Tibial artery (tissue), 4 donors: ENCODE measurements at regions not wholly inside any gene's neighbourhood (a gene's known extent, or its start where the extent isn't known, plus 50 kb on each side); places are given as distances from the start of the nearest gene placed in this dataset.

Source experiments
- DNase-seq, 2 donors: peaks; one replicate each; pipeline ENCODE4 v3.0.0-alpha.2; 2019
- H3K27ac ChIP-seq, 2 donors: fragments of 200-600 bp; sonication (generic) in 1 of 2; 1 replicate in 1 of 2; 2 replicates in 1 of 2; pipeline ENCODE4 v1.5.1; 2018 to 2019; ENCODE audit warnings: mild to moderate bottlenecking in 1 of 2
- H3K27me3 ChIP-seq, 2 donors: fragments of 200-600 bp; sonication (generic) in 1 of 2; one replicate each; pipeline versions ENCODE4 v1.5.1 to v1.6.0; 2016 to 2019
- H3K36me3 ChIP-seq, 3 donors: fragments of 200-600 bp; sonication (generic) in 2 of 3; one replicate each; pipeline ENCODE4 v1.5.1; 2016 to 2019; ENCODE audit warnings: mild to moderate bottlenecking in 2 of 3
- H3K4me1 ChIP-seq, 4 donors: fragments of 200-600 bp; sonication (generic) in 2 of 4; 1 replicate in 3 of 4; 2 replicates in 1 of 4; pipeline ENCODE4 v1.5.1; 2016 to 2019
- H3K4me3 ChIP-seq, 2 donors: fragments of 200-600 bp; sonication (generic) in 1 of 2; 1 replicate in 1 of 2; 2 replicates in 1 of 2; pipeline ENCODE4 v1.5.1; 2018 to 2019; ENCODE audit warnings: mild to moderate bottlenecking in 2 of 2
- H3K9me3 ChIP-seq, 3 donors: fragments of 200-600 bp; sonication (generic) in 1 of 3; one replicate each; pipeline ENCODE4 v1.5.1; 2016 to 2019
- CTCF ChIP-seq, 2 experiments: fragments of 200-600 bp in 1 of 2; fragments of 450-650 bp in 1 of 2; IDR thresholded peaks; one replicate each; pipeline ENCODE4 v1.5.1; 2017 to 2019; ENCODE audit warnings: antibody characterized with exemption in 2 of 2, mild to moderate bottlenecking in 1 of 2, moderate library complexity in 1 of 2
- intact Hi-C: fragments of 100-400 bp; cut with DNase I; formaldehyde crosslinking; loops from one replicate; pipeline ENCODE4 v1.15.0; 2023; ENCODE audit warnings: low total_unique reads

DNA sequence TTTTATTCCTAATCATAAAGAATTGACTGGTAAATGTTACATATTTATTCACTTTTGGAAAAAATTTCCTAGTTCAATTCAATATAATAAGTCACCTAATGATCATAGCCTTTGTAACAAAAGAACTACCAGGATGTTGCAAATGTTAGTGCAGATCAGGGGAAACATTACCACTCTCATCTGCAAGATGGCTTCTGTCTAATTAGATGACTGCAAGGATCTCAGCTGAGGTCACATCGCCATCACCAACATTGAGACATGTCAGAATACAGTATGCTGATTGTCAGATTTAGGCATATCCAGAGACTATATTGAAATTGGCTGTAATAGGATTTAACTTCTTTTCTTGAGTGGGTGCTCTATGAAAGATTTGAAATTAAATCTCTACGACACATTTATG is 431.4 kb upstream of the AGTR1 start:
- Histone ChIP-seq H3K4me1 (no peaks in the 10 kb centered on the region), H3K4me3 (no peak overlapping the region), H3K27me3 (no peaks in the 10 kb centered on the region), H3K9me3 (no peaks in the 10 kb centered on the region), H3K36me3 (no peaks in the 10 kb centered on the region), H3K27ac (no peak overlapping the region)
- no peak for DNase-seq
- intact Hi-C loops, result no loop called here
- no peak for TF ChIP-seq CTCF (IDR thresholded peaks at IDR 0.05)

DNA sequence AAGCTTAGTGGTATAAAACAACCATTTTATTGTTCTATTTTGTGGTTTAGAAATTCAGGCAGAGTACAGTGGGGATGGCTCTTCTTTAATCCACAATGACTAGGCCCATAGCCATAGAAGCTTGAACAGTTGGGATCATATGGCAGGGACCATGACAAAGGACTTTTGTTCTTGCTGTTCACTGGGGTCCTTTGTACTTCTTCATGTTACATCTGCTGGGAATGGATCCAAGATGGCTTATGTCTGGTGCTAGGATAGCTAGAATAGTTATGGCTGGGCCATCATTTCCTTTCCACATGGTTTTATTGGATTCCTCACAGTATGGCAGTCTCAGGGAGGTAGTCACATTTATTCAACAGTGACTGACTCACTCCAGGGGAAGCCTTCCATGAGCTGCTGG is 427.9 kb upstream of the AGTR1 start:
- Histone ChIP-seq H3K27me3 (no peaks in the 10 kb centered on the region), H3K36me3 (no peaks in the 10 kb centered on the region), H3K9me3 (no peaks in the 10 kb centered on the region), H3K4me3 (no peak overlapping the region), H3K27ac (no peak overlapping the region), H3K4me1 (no peaks in the 10 kb centered on the region)
- DNase-seq, result no peak
- no peak for TF ChIP-seq CTCF (IDR thresholded peaks at IDR 0.05)
- intact Hi-C loops, result no loop called here

DNA sequence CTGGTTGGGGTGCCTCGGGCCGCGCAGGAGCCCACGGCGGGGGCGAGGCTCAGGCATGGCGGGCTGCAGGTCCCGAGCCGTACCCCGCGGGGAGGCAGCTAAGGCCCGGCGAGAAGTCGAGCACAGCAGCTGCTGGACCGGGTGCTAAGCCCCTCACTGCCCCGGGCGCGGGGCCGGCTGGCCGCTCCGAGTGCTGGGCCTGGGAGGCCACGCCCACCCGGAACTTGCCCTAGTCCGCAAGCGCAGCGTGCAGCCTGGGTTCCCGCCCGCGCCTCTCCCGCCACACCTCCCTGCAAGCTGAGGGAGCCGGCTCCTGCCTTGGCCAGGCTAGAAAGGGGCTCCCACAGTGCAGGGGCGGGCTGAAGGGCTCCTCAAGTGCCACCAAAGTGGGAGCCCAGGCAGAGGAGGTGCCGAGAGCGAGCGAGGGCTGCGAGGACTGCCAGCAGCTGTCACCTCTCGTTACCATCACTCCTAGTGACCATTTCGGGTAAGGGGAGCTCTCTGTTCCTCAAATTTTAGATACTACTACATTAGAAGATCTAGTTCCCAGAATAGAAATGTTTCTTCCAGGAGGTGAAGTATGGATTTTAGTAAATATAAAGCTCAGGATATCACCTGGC is 417.0 kb upstream of the AGTR1 start:
- Histone ChIP-seq H3K36me3 (no peaks in the 10 kb centered on the region), H3K9me3 (peaks cover 0 to 7% (median 0%) of the 10 kb centered on the region in 3 donors), H3K27me3 (no peaks in the 10 kb centered on the region), H3K27ac (no peak overlapping the region), H3K4me3 (no peak overlapping the region), H3K4me1 (no peaks in the 10 kb centered on the region)
- no peak for TF ChIP-seq CTCF (IDR thresholded peaks at IDR 0.05)
- intact Hi-C loops, result no loop called here
- DNase-seq, result no peak

- Histone ChIP-seq H3K4me1 (no peaks in the 10 kb centered on the region), H3K36me3 (no peaks in the 10 kb centered on the region), H3K9me3 (no peaks in the 10 kb centered on the region), H3K27me3 (no peaks in the 10 kb centered on the region), H3K27ac (no peak overlapping the region), H3K4me3 (no peak overlapping the region)
- intact Hi-C loops, result no loop called here
- TF ChIP-seq CTCF (IDR thresholded peaks at IDR 0.05), result no peak
- no peak for DNase-seq
Measured at GRCh38 chr3:148289159-148289558, 408.5 kb upstream of the AGTR1 start.

DNA sequence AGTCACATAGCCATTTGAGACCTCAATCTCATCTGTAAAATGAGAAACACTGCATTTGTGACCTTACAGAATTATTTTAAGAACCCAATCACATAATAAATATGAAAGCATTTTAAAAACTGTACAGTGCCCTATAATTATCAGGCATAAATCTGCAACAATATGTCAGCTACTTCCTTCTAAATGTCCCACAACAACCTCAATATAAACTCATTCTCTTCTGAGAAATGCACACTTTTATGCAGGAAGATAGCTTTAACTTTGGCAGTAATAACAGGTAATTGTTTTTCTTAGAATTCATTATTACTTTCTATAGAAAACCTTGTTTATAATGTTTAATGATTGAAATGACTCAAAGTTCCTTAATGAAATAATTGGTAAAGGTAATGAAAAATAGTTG is 400.7 kb upstream of the AGTR1 start:
- H3K4me3 ChIP-seq, result no peak overlapping the region
- no peaks in the 10 kb centered on the region for H3K27me3 ChIP-seq
- H3K36me3 ChIP-seq, result no peaks in the 10 kb centered on the region
- no peaks in the 10 kb centered on the region for H3K4me1 ChIP-seq
- H3K9me3 ChIP-seq, result no peaks in the 10 kb centered on the region
- DNase-seq, result no peak
- intact Hi-C loops, result no loop called here
- H3K27ac ChIP-seq, result no peak overlapping the region
- no peak for TF ChIP-seq CTCF (IDR thresholded peaks at IDR 0.05)

- Histone ChIP-seq H3K4me1 (no peaks in the 10 kb centered on the region), H3K36me3 (no peaks in the 10 kb centered on the region), H3K27me3 (no peaks in the 10 kb centered on the region), H3K4me3 (no peak overlapping the region), H3K27ac (no peak overlapping the region), H3K9me3 (no peaks in the 10 kb centered on the region)
- intact Hi-C loops, result no loop called here
- DNase-seq, result no peak
- TF ChIP-seq CTCF (IDR thresholded peaks at IDR 0.05), result no peak
Measured at GRCh38 chr3:148307443-148307843, 390.3 kb upstream of the AGTR1 start.
